ENCODE measurements at regions not wholly inside any gene's neighbourhood (a gene's known extent, or its start where the extent isn't known, plus 50 kb on each side); places are given as distances from the start of the nearest gene placed in this dataset.

GRCh38 chr17:13337151-13337550 lies 264.6 kb downstream of the HS3ST3A1 start:
- no peaks in the 10 kb centered on the region for H3K36me3 ChIP-seq (ENCODE audit: control insufficient read depth in 1 of 2, insufficient read depth in 2 of 2, low read length in 1 of 2)
- no peak overlapping the region for H3K27ac ChIP-seq (ENCODE audit: low read depth in 1 of 2, low read length in 2 of 2)
- no peaks in the 10 kb centered on the region for H3K4me1 ChIP-seq (ENCODE audit: control insufficient read depth in 1 of 2, insufficient read depth in 2 of 2, low read length in 2 of 2)
- 17 to 28% methylated on average over 5 of the region's 5 CpGs for WGBS, 2 donors
- H3K27me3 ChIP-seq (ENCODE audit: control insufficient read depth in 1 of 2, insufficient read depth in 2 of 2, low read length in 1 of 2) = peaks cover 0 to 6% of the 10 kb centered on the region in 2 donors
- no peak overlapping the region for H3K4me3 ChIP-seq (ENCODE audit: low read length in 2 of 2)
- no peak for DNase-seq
- H3K9me3 ChIP-seq (ENCODE audit: control insufficient read depth, low read length) = peaks cover 1% of the 10 kb centered on the region
- intact Hi-C loops (cut with DNase I) = loop anchor here in 1 of 2 donors (10.0 kb wide), 1 partner anchor 968 kb away; the partner anchor contains the start of gene HS3ST3B1
- no peak for ATAC-seq (ENCODE audit: low FRiP score)

- Histone ChIP-seq H3K9me3 (ENCODE audit: control insufficient read depth, low read length) (no peaks in the 10 kb centered on the region), H3K27ac (ENCODE audit: low read depth in 1 of 2, low read length in 2 of 2) (no peak overlapping the region), H3K4me1 (ENCODE audit: control insufficient read depth in 1 of 2, insufficient read depth in 2 of 2, low read length in 2 of 2) (no peaks in the 10 kb centered on the region), H3K36me3 (ENCODE audit: control insufficient read depth in 1 of 2, insufficient read depth in 2 of 2, low read length in 1 of 2) (no peaks in the 10 kb centered on the region), H3K27me3 (ENCODE audit: control insufficient read depth in 1 of 2, insufficient read depth in 2 of 2, low read length in 1 of 2) (peaks cover 0 to 6% of the 10 kb centered on the region in 2 donors), H3K4me3 (ENCODE audit: low read length in 2 of 2) (no peak overlapping the region)
- 93 to 100% methylated on average over 1 of the region's 1 CpG for WGBS, 2 donors
- intact Hi-C loops (cut with DNase I) = loop anchor here in 1 of 2 donors (10.0 kb wide), 1 partner anchor 970 kb away; the partner anchor contains the start of gene HS3ST3B1
- no peak for ATAC-seq (ENCODE audit: low FRiP score)
- no peak for DNase-seq
Measured at GRCh38 chr17:13334374-13334773, 267.4 kb downstream of the HS3ST3A1 start.

GRCh38 chr17:13333661-13334060 lies 268.1 kb downstream of the HS3ST3A1 start:
- H3K27ac ChIP-seq (ENCODE audit: low read depth in 1 of 2, low read length in 2 of 2) = no peak overlapping the region
- no peaks in the 10 kb centered on the region for H3K9me3 ChIP-seq (ENCODE audit: control insufficient read depth, low read length)
- intact Hi-C loops (cut with DNase I) = loop anchor here in 1 of 2 donors (10.0 kb wide), 1 partner anchor 971 kb away; the partner anchor contains the start of gene HS3ST3B1
- ATAC-seq (ENCODE audit: low FRiP score) (no peak), DNase-seq (no peak)
- no peaks in the 10 kb centered on the region for H3K4me1 ChIP-seq (ENCODE audit: control insufficient read depth in 1 of 2, insufficient read depth in 2 of 2, low read length in 2 of 2)
- no peaks in the 10 kb centered on the region for H3K36me3 ChIP-seq (ENCODE audit: control insufficient read depth in 1 of 2, insufficient read depth in 2 of 2, low read length in 1 of 2)
- no peak overlapping the region for H3K4me3 ChIP-seq (ENCODE audit: low read length in 2 of 2)
- WGBS, 2 donors = 85 to 86% methylated on average over 2 of the region's 2 CpGs
- peaks cover 0 to 6% of the 10 kb centered on the region in 2 donors for H3K27me3 ChIP-seq (ENCODE audit: control insufficient read depth in 1 of 2, insufficient read depth in 2 of 2, low read length in 1 of 2)

- Histone ChIP-seq H3K27me3 (ENCODE audit: control insufficient read depth in 1 of 2, insufficient read depth in 2 of 2, low read length in 1 of 2) (peaks cover 0 to 6% of the 10 kb centered on the region in 2 donors), H3K4me3 (ENCODE audit: low read length in 2 of 2) (no peak overlapping the region), H3K4me1 (ENCODE audit: control insufficient read depth in 1 of 2, insufficient read depth in 2 of 2, low read length in 2 of 2) (no peaks in the 10 kb centered on the region), H3K27ac (ENCODE audit: low read depth in 1 of 2, low read length in 2 of 2) (no peak overlapping the region), H3K36me3 (ENCODE audit: control insufficient read depth in 1 of 2, insufficient read depth in 2 of 2, low read length in 1 of 2) (no peaks in the 10 kb centered on the region), H3K9me3 (ENCODE audit: control insufficient read depth, low read length) (no peaks in the 10 kb centered on the region)
- DNase-seq = no peak
- intact Hi-C loops (cut with DNase I) = loop anchor here in 1 of 2 donors (10.0 kb wide), 1 partner anchor 973 kb away; the partner anchor contains the start of gene HS3ST3B1
- no peak for ATAC-seq (ENCODE audit: low FRiP score)
- WGBS, 2 donors = 91 to 95% methylated on average over 2 of the region's 2 CpGs
Measured at GRCh38 chr17:13332207-13332606, 269.5 kb downstream of the HS3ST3A1 start.

GRCh38 chr17:13329421-13329820 lies 272.3 kb downstream of the HS3ST3A1 start:
- no peaks in the 10 kb centered on the region for H3K9me3 ChIP-seq (ENCODE audit: control insufficient read depth, low read length)
- 89% methylated on average over 3 of the region's 3 CpGs for WGBS, 2 donors
- H3K4me1 ChIP-seq (ENCODE audit: control insufficient read depth in 1 of 2, insufficient read depth in 2 of 2, low read length in 2 of 2) = no peaks in the 10 kb centered on the region
- H3K4me3 ChIP-seq (ENCODE audit: low read length in 2 of 2) = no peak overlapping the region
- intact Hi-C loops (cut with DNase I) = no loop called here
- H3K27me3 ChIP-seq (ENCODE audit: control insufficient read depth in 1 of 2, insufficient read depth in 2 of 2, low read length in 1 of 2) = peaks cover 0 to 6% of the 10 kb centered on the region in 2 donors
- no peak for DNase-seq
- no peak overlapping the region for H3K27ac ChIP-seq (ENCODE audit: low read depth in 1 of 2, low read length in 2 of 2)
- no peaks in the 10 kb centered on the region for H3K36me3 ChIP-seq (ENCODE audit: control insufficient read depth in 1 of 2, insufficient read depth in 2 of 2, low read length in 1 of 2)
- ATAC-seq (ENCODE audit: low FRiP score) = no peak

GRCh38 chr17:13323990-13324389 lies 277.7 kb downstream of the HS3ST3A1 start:
- DNase-seq (no peak), ATAC-seq (ENCODE audit: low FRiP score) (no peak)
- H3K27me3 ChIP-seq (ENCODE audit: control insufficient read depth in 1 of 2, insufficient read depth in 2 of 2, low read length in 1 of 2) = peaks cover 0 to 4% of the 10 kb centered on the region in 2 donors
- H3K9me3 ChIP-seq (ENCODE audit: control insufficient read depth, low read length) = no peaks in the 10 kb centered on the region
- no peak overlapping the region for H3K4me3 ChIP-seq (ENCODE audit: low read length in 2 of 2)
- no peaks in the 10 kb centered on the region for H3K4me1 ChIP-seq (ENCODE audit: control insufficient read depth in 1 of 2, insufficient read depth in 2 of 2, low read length in 2 of 2)
- no peaks in the 10 kb centered on the region for H3K36me3 ChIP-seq (ENCODE audit: control insufficient read depth in 1 of 2, insufficient read depth in 2 of 2, low read length in 1 of 2)
- intact Hi-C loops (cut with DNase I) = no loop called here
- no peak overlapping the region for H3K27ac ChIP-seq (ENCODE audit: low read depth in 1 of 2, low read length in 2 of 2)

GRCh38 chr17:13321951-13322701 lies 279.6 kb downstream of the HS3ST3A1 start:
- WGBS, 2 donors = 88 to 92% methylated on average over 3 of the region's 3 CpGs
- Histone ChIP-seq H3K27me3 (ENCODE audit: control insufficient read depth in 1 of 2, insufficient read depth in 2 of 2, low read length in 1 of 2) (peaks cover 0 to 4% of the 10 kb centered on the region in 2 donors), H3K27ac (ENCODE audit: low read depth in 1 of 2, low read length in 2 of 2) (no peak overlapping the region), H3K9me3 (ENCODE audit: control insufficient read depth, low read length) (no peaks in the 10 kb centered on the region), H3K36me3 (ENCODE audit: control insufficient read depth in 1 of 2, insufficient read depth in 2 of 2, low read length in 1 of 2) (no peaks in the 10 kb centered on the region), H3K4me1 (ENCODE audit: control insufficient read depth in 1 of 2, insufficient read depth in 2 of 2, low read length in 2 of 2) (no peaks in the 10 kb centered on the region), H3K4me3 (ENCODE audit: low read length in 2 of 2) (no peak overlapping the region)
- intact Hi-C loops (cut with DNase I) = no loop called here
- DNase-seq (no peak), ATAC-seq (ENCODE audit: low FRiP score) (no peak)

GRCh38 chr17:13320046-13320785 lies 281.5 kb downstream of the HS3ST3A1 start:
- ATAC-seq (ENCODE audit: low FRiP score) (peak; percentile 62), DNase-seq (no peak)
- intact Hi-C loops (cut with DNase I) = no loop called here
- Histone ChIP-seq H3K9me3 (ENCODE audit: control insufficient read depth, low read length) (no peaks in the 10 kb centered on the region), H3K27ac (ENCODE audit: low read depth in 1 of 2, low read length in 2 of 2) (no peak overlapping the region), H3K4me3 (ENCODE audit: low read length in 2 of 2) (no peak overlapping the region), H3K4me1 (ENCODE audit: control insufficient read depth in 1 of 2, insufficient read depth in 2 of 2, low read length in 2 of 2) (no peaks in the 10 kb centered on the region), H3K27me3 (ENCODE audit: control insufficient read depth in 1 of 2, insufficient read depth in 2 of 2, low read length in 1 of 2) (peaks cover 0 to 4% of the 10 kb centered on the region in 2 donors), H3K36me3 (ENCODE audit: control insufficient read depth in 1 of 2, insufficient read depth in 2 of 2, low read length in 1 of 2) (no peaks in the 10 kb centered on the region)
- 59 to 61% methylated on average over 5 of the region's 5 CpGs for WGBS, 2 donors

All from aorta (tissue), 5 donors.